LNCAP (cell line): ENCODE measurements at regions not wholly inside any gene's neighbourhood (a gene's known extent, or its start where the extent isn't known, plus 50 kb on each side); places are given as distances from the start of the nearest gene placed in this dataset.

Experiments used
- TF ChIP-seq, protein P1 (sequence below): fragments of 450-650 bp; IDR thresholded peaks from 2 replicates; pipeline ENCODE4 v1.5.1; 2017; ENCODE audit warnings: mild to moderate bottlenecking

DNA sequence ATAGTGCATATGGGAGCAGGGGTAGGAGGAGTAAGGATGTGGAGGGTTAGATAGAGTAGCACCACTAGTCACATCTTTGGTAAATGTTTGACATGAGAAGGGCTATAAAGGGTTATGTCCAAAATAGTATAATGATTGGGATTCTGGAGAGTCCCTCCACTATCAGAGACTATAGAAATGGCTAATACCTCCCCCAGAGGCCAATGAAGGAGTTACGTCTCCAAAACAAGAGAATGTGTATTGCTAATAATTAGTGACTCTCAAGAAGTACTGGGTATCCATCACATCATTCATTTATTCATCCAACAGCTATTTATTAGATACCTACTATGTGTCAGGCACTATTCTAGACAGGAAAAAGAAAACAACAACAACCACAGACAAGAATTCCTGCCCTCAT is 203.7 kb upstream of the UMPS start:
- TF ChIP-seq, protein P1, sequence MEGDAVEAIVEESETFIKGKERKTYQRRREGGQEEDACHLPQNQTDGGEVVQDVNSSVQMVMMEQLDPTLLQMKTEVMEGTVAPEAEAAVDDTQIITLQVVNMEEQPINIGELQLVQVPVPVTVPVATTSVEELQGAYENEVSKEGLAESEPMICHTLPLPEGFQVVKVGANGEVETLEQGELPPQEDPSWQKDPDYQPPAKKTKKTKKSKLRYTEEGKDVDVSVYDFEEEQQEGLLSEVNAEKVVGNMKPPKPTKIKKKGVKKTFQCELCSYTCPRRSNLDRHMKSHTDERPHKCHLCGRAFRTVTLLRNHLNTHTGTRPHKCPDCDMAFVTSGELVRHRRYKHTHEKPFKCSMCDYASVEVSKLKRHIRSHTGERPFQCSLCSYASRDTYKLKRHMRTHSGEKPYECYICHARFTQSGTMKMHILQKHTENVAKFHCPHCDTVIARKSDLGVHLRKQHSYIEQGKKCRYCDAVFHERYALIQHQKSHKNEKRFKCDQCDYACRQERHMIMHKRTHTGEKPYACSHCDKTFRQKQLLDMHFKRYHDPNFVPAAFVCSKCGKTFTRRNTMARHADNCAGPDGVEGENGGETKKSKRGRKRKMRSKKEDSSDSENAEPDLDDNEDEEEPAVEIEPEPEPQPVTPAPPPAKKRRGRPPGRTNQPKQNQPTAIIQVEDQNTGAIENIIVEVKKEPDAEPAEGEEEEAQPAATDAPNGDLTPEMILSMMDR = no peak

DNA sequence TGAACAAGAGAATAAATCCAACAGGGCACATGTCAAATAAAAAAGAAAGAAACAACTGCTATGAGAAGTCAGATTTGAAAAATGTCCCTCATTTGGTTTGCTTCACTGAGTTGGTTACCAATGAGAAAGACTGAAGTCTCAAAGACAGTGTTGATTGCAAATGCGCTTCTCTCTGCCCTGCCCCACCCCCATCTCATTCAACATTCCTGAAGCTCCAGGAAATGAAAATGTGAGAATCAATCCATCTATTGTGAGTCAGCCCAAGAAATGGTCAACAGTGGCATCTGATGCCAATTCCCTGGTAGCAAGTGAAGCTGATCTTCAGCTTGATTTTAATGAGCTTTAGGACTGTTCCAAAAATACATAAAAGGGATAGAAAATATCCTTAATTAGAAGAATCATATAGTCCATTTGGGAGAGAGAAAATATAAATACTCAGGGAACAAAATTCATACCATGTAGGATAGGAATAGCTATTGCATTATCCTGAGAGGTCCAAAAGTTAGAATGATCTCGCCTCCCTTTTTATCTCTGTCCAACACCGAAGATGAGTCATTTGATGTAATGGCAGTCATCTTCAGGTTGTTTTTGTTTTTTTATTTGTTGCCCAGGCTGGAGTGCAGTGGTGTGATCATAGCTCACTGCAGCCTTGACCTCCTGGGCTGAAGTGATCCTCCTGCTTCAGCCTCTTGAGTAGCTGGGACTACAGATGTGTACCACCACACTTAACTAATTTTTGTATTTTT is 200.3 kb upstream of the UMPS start:
- TF ChIP-seq, protein P1 = no peak

DNA sequence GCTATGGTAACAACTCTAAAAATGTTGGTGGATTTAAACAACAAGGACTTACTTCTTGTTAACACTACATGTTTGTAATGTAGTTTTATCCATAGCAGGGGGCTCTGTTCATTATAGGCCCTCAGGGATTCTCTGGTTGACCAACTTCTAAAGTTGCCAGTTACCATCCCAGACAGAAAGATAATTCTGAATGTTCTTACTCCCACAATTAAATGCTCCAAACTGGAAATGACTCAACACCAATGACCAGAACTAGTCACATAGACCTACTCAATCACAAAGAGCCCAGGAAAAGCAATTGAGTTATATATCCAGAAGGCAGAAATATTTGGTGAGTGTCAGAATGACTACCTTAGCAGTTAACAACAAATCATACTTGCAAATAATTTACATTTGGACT is 199.3 kb upstream of the UMPS start:
- TF ChIP-seq, protein P1 = no peak

DNA sequence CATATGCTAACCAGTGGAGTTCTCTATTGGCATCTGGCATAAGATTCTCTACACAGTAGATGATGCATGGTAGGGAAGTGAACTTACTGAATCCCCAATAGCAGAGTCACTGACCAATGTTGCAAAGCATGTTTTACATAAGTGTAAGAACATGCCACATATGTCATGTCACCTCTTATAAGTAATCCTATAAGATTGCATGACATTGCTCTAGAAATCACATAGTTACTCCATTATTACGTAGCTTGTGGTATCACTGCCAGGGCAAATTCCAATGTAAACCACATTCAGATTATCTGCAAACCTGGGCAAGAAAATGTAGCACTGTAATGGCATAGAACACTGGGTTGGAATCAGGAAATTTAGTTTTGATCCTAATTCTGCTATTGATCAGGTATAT is 198.2 kb upstream of the UMPS start:
- TF ChIP-seq, protein P1 = no peak

DNA sequence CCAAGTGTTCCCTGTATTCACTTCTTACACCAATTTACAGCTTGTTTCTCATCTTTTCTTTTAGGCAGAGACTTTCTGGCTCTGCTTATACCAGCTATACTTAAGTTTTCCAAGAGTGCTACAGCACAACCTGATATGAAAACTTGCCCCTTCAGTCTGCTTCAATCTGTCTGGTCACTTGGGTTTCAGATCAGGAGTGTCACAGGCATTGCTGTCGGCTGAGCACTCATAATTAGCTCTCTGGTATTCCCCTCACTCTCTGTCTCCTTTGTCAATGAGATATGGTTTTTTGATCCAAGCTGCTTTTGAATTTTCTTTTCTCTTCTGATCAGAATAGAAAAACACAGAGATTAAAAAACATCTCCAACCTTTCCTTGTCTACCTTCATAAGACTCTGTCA is 194.9 kb upstream of the UMPS start:
- TF ChIP-seq, protein P1 = no peak

DNA sequence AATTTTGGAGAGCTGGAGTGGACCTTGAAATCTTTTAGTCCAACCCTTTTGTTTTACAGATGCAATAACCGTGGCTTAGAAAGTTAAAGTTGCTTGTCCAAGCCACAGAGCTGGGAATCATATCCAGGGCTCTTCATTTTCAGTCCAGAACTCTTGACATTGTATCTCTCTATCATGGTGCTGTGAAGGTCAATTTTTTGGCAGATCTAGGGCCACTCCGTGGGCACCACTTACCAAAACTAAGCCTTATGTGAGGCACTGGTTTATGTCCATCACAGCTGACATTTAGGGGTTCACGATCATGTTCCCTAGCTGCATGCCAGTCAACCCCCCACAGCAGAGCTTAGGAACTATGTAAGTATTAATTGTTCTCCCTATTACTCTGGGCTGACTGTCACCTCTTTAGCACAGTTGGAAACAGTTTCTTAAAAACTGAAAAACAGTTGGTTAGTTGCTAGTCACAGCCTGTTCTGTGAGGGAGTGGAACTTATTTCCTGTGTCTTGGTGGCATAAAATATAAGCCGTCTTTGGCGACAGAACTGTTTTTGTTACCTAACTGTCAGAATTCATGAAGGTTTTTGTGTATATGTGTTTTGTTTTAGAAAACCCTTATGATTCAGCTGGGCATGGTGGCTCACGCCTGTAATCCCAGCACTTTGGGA is 189.6 kb upstream of the UMPS start:
- TF ChIP-seq, protein P1 = no peak

DNA sequence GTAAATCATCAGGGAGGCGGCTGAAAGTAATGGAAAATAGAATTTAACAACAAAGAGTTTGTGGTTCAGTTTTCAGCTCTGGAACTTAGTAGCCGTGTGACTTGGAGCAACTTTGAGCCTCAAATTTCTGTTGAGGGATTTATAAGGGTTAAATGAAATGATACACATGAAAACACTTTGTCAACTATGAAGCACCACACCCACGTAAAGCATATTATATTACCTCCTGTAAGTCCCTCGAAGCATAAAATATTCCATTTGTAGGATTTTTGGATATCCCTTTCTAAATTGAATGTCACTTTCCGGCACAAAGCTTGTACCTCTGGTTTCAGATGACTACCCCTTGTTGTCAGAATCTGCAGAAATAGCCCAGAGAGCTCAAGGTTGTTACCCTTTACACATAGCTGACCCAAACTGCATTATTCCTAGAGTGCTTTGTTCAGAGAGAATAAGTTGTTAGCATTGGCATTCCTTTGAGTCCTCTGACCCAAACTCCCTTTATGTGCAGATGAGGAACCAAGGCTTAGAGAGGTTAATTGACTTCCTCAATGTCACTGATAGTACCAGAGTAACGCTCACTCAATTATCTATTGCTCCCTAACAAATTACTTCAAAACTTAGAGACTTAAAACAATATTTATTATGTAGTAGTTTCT is 187.9 kb upstream of the UMPS start:
- TF ChIP-seq, protein P1 = no peak
